Esophagus squamous epithelium (tissue), 4 donors: ENCODE measurements at regions not wholly inside any gene's neighbourhood (a gene's known extent, or its start where the extent isn't known, plus 50 kb on each side); places are given as distances from the start of the nearest gene placed in this dataset.

Source experiments
- POLR2A ChIP-seq, 4 donors: fragments of 450-650 bp; IDR thresholded peaks; one replicate each; pipeline ENCODE4 v1.6.1; 2017; ENCODE audit warnings: antibody characterized with exemption in 4 of 4, mild to moderate bottlenecking in 4 of 4, moderate library complexity in 3 of 4
- TF ChIP-seq, protein P1 (sequence below), 6 experiments: fragments of 450-650 bp in 4 of 6; fragments of 200-600 bp in 2 of 6; sonication (generic) in 2 of 6; IDR thresholded peaks; one replicate each; pipeline ENCODE4 v1.5.1; 2016 to 2019; ENCODE audit warnings: antibody characterized with exemption in 6 of 6, mild to moderate bottlenecking in 4 of 6, moderate library complexity in 4 of 6

DNA sequence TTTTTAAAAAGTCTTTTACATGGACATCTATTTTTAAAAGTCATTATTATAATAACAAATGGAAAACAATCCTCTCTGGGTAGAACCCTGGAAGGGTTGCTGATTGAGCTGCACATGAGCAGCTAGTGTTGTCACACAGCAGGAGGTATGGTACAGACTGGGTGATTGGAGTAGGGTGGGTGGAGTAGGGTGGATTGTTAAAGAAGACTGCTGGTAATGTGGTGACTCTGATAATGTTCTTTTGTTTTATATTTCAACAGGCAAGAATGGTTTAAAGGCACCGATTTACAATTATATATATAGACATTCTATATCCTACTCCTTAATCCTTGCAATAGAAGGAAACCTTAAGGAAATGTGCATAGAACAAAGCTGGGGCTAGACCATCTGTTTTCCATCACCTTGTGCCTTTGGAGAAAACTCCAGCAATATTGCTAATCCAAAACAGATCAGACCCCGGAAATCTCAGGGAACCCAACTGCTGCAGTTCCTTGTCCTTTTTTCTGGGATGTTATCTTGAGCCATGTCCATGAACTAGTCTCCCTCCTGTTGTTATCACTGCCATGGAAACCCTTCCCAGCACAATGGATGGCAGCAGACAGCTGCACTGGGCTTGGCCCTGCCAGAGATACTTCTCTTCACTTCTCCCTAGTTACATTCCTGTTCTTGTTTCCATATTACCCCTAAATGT, 129.7 kb downstream of the YIPF5 start:
- TF ChIP-seq, protein P1, sequence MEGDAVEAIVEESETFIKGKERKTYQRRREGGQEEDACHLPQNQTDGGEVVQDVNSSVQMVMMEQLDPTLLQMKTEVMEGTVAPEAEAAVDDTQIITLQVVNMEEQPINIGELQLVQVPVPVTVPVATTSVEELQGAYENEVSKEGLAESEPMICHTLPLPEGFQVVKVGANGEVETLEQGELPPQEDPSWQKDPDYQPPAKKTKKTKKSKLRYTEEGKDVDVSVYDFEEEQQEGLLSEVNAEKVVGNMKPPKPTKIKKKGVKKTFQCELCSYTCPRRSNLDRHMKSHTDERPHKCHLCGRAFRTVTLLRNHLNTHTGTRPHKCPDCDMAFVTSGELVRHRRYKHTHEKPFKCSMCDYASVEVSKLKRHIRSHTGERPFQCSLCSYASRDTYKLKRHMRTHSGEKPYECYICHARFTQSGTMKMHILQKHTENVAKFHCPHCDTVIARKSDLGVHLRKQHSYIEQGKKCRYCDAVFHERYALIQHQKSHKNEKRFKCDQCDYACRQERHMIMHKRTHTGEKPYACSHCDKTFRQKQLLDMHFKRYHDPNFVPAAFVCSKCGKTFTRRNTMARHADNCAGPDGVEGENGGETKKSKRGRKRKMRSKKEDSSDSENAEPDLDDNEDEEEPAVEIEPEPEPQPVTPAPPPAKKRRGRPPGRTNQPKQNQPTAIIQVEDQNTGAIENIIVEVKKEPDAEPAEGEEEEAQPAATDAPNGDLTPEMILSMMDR (IDR thresholded peaks at IDR 0.05): no peak
- no peak for TF ChIP-seq POLR2A (IDR thresholded peaks at IDR 0.05)
